HFF-Myc (cell line): ENCODE measurements at regions not wholly inside any gene's neighbourhood (a gene's known extent, or its start where the extent isn't known, plus 50 kb on each side); places are given as distances from the start of the nearest gene placed in this dataset.

Experiments
- DNase-seq: peaks from one replicate; pipeline ENCODE4 v3.0.0-alpha.2; 2011; ENCODE audit warnings: low read depth; ENCODE audit errors: extremely low read depth
- H3K4me3 ChIP-seq: replicated peaks from 2 replicates; pipeline ENCODE4 v1.5.1; 2011; ENCODE audit warnings: low read depth, mild to moderate bottlenecking, control low read depth, low read length
- CTCF ChIP-seq: IDR thresholded peaks from 2 replicates; pipeline ENCODE4 v1.5.1; 2012; ENCODE audit warnings: mild to moderate bottlenecking, low read depth, low read length, control low read depth; ENCODE audit errors: missing control alignments

- no peak for DNase-seq
- H3K4me3 ChIP-seq = no peak overlapping the region
- TF ChIP-seq CTCF = no peak
Measured at GRCh38 chr6:77021232-77021631, 442.1 kb downstream of the HTR1B start.

GRCh38 chr6:77019081-77019480, 444.2 kb downstream of the HTR1B start:
- no peak overlapping the region for H3K4me3 ChIP-seq
- no peak for DNase-seq
- no peak for TF ChIP-seq CTCF

- no peak overlapping the region for H3K4me3 ChIP-seq
- DNase-seq = no peak
- no peak for TF ChIP-seq CTCF
Measured at GRCh38 chr6:77017537-77017936, 445.8 kb downstream of the HTR1B start.

- no peak overlapping the region for H3K4me3 ChIP-seq
- no peak for DNase-seq
- TF ChIP-seq CTCF = no peak
Measured at GRCh38 chr6:77015350-77015749, 447.9 kb downstream of the HTR1B start.

GRCh38 chr6:77011929-77012545, 451.3 kb downstream of the HTR1B start:
- H3K4me3 ChIP-seq = no peak overlapping the region
- DNase-seq = no peak

GRCh38 chr6:77010931-77011542, 452.3 kb downstream of the HTR1B start:
- no peak for TF ChIP-seq CTCF
- H3K4me3 ChIP-seq = no peak overlapping the region
- no peak for DNase-seq

More at GRCh38 chr6:77011929-77012545, 451.3 kb downstream of the HTR1B start:
- TF ChIP-seq CTCF = no peak
